ENCODE measurements at regions not wholly inside any gene's neighbourhood (a gene's known extent, or its start where the extent isn't known, plus 50 kb on each side); places are given as distances from the start of the nearest gene placed in this dataset.

DNA sequence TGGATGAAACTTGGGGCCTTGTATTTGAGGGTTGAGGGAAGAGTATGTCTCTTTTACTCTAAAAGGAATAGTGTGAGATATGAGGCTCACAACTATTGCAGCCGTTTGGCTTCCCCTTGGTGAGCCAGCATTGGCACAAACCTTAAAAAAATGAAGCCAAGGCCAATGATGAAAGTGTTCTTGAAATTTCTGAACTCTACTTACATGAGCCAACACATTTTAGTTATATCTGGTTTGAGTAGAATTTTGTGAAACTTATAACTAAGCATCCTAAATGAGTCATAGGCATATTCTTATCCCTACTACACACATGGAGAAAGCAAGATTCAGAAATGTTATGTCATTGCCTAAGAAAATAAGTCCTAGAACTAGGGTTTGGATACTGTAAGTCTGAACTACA is 55.3 kb upstream of the ACSS3 start:
- TF ChIP-seq, protein P1, sequence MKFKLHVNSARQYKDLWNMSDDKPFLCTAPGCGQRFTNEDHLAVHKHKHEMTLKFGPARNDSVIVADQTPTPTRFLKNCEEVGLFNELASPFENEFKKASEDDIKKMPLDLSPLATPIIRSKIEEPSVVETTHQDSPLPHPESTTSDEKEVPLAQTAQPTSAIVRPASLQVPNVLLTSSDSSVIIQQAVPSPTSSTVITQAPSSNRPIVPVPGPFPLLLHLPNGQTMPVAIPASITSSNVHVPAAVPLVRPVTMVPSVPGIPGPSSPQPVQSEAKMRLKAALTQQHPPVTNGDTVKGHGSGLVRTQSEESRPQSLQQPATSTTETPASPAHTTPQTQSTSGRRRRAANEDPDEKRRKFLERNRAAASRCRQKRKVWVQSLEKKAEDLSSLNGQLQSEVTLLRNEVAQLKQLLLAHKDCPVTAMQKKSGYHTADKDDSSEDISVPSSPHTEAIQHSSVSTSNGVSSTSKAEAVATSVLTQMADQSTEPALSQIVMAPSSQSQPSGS (IDR thresholded peaks at IDR 0.05; ENCODE audit: low read length), result no peak
- TF ChIP-seq, protein P2, sequence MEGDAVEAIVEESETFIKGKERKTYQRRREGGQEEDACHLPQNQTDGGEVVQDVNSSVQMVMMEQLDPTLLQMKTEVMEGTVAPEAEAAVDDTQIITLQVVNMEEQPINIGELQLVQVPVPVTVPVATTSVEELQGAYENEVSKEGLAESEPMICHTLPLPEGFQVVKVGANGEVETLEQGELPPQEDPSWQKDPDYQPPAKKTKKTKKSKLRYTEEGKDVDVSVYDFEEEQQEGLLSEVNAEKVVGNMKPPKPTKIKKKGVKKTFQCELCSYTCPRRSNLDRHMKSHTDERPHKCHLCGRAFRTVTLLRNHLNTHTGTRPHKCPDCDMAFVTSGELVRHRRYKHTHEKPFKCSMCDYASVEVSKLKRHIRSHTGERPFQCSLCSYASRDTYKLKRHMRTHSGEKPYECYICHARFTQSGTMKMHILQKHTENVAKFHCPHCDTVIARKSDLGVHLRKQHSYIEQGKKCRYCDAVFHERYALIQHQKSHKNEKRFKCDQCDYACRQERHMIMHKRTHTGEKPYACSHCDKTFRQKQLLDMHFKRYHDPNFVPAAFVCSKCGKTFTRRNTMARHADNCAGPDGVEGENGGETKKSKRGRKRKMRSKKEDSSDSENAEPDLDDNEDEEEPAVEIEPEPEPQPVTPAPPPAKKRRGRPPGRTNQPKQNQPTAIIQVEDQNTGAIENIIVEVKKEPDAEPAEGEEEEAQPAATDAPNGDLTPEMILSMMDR (IDR thresholded peaks at IDR 0.05; ENCODE audit: control extremely low read depth in 1 of 3, insufficient read depth in 1 of 3, low read depth in 1 of 3, low read length in 3 of 3), result no peak
- TF ChIP-seq POLR2A (IDR thresholded peaks at IDR 0.05; ENCODE audit: control extremely low read depth in 1 of 2, low read depth in 2 of 2, low read length in 2 of 2) (no peak), EGR1 (IDR thresholded peaks at IDR 0.05; ENCODE audit: borderline replicate concordance, low read depth, low read length) (no peak), CHD2 (IDR thresholded peaks at IDR 0.05; ENCODE audit: low read length) (no peak), TCF12 (IDR thresholded peaks at IDR 0.05; ENCODE audit: low read depth, low read length) (no peak), ZNF274 (IDR thresholded peaks at IDR 0.05; ENCODE audit: borderline replicate concordance, extremely low read depth, low read length) (no peak), HDAC6 (IDR thresholded peaks at IDR 0.05; ENCODE audit: low read depth, low read length) (no peak), PHF8 (conservative IDR thresholded peaks at IDR 0.05; ENCODE audit: low read depth, low read length) (no peak), RAD21 (IDR thresholded peaks at IDR 0.05 in 1 of 2, conservative IDR thresholded peaks at IDR 0.05 in 1 of 2; ENCODE audit: low read depth in 2 of 2, low read length in 2 of 2) (no peak), POLR2AphosphoS5 (IDR thresholded peaks at IDR 0.05; ENCODE audit: low read depth, low read length) (no peak), YY1 (IDR thresholded peaks at IDR 0.05; ENCODE audit: low read depth, low read length) (no peak), EP300 (IDR thresholded peaks at IDR 0.05; ENCODE audit: borderline replicate concordance in 1 of 2, low read depth in 2 of 2, low read length in 2 of 2) (no peak)
- TF ChIP-seq, protein P3, sequence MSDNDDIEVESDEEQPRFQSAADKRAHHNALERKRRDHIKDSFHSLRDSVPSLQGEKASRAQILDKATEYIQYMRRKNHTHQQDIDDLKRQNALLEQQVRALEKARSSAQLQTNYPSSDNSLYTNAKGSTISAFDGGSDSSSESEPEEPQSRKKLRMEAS (IDR thresholded peaks at IDR 0.05), result no peak
